K562 (cell line): ENCODE measurements at regions not wholly inside any gene's neighbourhood (a gene's known extent, or its start where the extent isn't known, plus 50 kb on each side); places are given as distances from the start of the nearest gene placed in this dataset.

Source experiments
- ATAC-seq: fragments of 200-7000 bp; cut with Tn5 transposase; 3 replicates; pipeline ENCODE4 v1.9.1; 2020; ENCODE audit warnings: moderate library complexity
- BruUV-seq: library from RNA; stranded (reverse); fragments of 400-500 nt; replicated peaks from 2 replicates; lab custom pipeline; 2021; lab: Mats Ljungman, UMichigan
- CTCF ChIA-PET: fragments of 300-600 bp; formaldehyde crosslinking; extraction: SDS; loops from one replicate; lab custom pipeline; 2021; ENCODE audit warnings: low intra/inter-chr PET ratio; lab: Yijun Ruan, JAX
- POLR2A ChIA-PET: fragments of 300-600, 350-650 bp; sonication (Branson Sonifier 250); formaldehyde crosslinking; extraction: SDS; loops from one replicate; lab custom pipeline; 2021; ENCODE audit warnings: antibody characterized with exemption, inconsistent platforms; lab: Yijun Ruan, JAX
- DNase-seq, 4 experiments: peaks; one replicate each; pipeline versions ENCODE4 v3.0.0 to v3.0.0-alpha.2; 2011 to 2018; ENCODE audit warnings: low spot score in 3 of 4, mixed read lengths in 3 of 4; ENCODE audit errors: extremely low read depth in 1 of 4
- FAIRE-seq: peaks from 2 replicates; lab custom pipeline; 2011; peaks lifted over from hg19 to GRCh38; lab: Jason Lieb, UNC
- H2AFZ ChIP-seq: 2 replicates; pipeline ENCODE4 v1.6.0; 2011; ENCODE audit warnings: low read depth, low read length, control low read depth, inconsistent platforms
- H3K27ac ChIP-seq: fragments of 200-600 bp; 3 replicates; pipeline ENCODE4 v1.8.0; 2011; ENCODE audit warnings: low read depth, mild to moderate bottlenecking, control low read depth, inconsistent platforms, low read length, moderate library complexity, mixed read lengths; ENCODE audit errors: extremely low read depth
- H3K27me3 ChIP-seq, 2 experiments: fragments of 300-600 bp in 1 of 2; 2 replicates in 1 of 2; 3 replicates in 1 of 2; pipeline versions ENCODE4 v1.6.0 to v1.8.0; 2011; ENCODE audit warnings: inconsistent platforms in 2 of 2, low read length in 2 of 2, mild to moderate bottlenecking in 1 of 2, mixed read lengths in 1 of 2, moderate library complexity in 1 of 2; ENCODE audit not compliant: control insufficient read depth in 2 of 2, insufficient read depth in 2 of 2
- H3K36me3 ChIP-seq: fragments of 300-600 bp; 3 replicates; pipeline ENCODE4 v1.8.0; 2011; ENCODE audit warnings: mild to moderate bottlenecking, low read length, inconsistent platforms; ENCODE audit not compliant: control insufficient read depth, insufficient read depth
- H3K4me1 ChIP-seq, 2 experiments: fragments of 200-600 bp in 1 of 2; replicated peaks in 1 of 2; 2 replicates in 1 of 2; 3 replicates in 1 of 2; pipeline versions ENCODE4 v1.5.1 to v1.8.0; 2011; ENCODE audit warnings: inconsistent platforms in 2 of 2, low read length in 2 of 2, mild to moderate bottlenecking in 1 of 2, mixed read lengths in 1 of 2, moderate library complexity in 1 of 2; ENCODE audit not compliant: control insufficient read depth in 2 of 2, insufficient read depth in 2 of 2
- H3K4me2 ChIP-seq: 2 replicates; pipeline ENCODE4 v1.6.1; 2011; ENCODE audit warnings: low read length, control low read depth, inconsistent platforms, mixed read lengths; ENCODE audit not compliant: insufficient read depth
- H3K4me3 ChIP-seq: fragments of 200-600 bp; sonication (generic), shearing (Covaris generic); 2 replicates; pipeline ENCODE4 v1.5.1; 2016; ENCODE audit warnings: control low read depth, inconsistent platforms
- H3K79me2 ChIP-seq: fragments of 200-600 bp; 3 replicates; pipeline ENCODE4 v1.8.0; 2011; ENCODE audit warnings: low read length, inconsistent platforms; ENCODE audit not compliant: control insufficient read depth, insufficient read depth
- H3K9ac ChIP-seq, 2 experiments: 2 replicates each; pipeline versions ENCODE4 v1.6.0 to v1.6.1; 2011; ENCODE audit warnings: low read depth in 2 of 2, low read length in 2 of 2, control low read depth in 1 of 2, inconsistent platforms in 1 of 2, mild to moderate bottlenecking in 1 of 2, mixed read lengths in 1 of 2; ENCODE audit not compliant: insufficient read depth in 1 of 2
- H3K9me1 ChIP-seq: one replicate; pipeline ENCODE4 v1.6.0; 2011; ENCODE audit warnings: inconsistent platforms, mild to moderate bottlenecking, low read length, moderate library complexity; ENCODE audit not compliant: control insufficient read depth, insufficient read depth
- H3K9me3 ChIP-seq: replicated peaks from 2 replicates; pipeline ENCODE4 v1.5.1; 2011; ENCODE audit warnings: low read depth, low read length, inconsistent platforms; ENCODE audit not compliant: control insufficient read depth, insufficient read depth
- H4K20me1 ChIP-seq: replicated peaks from 2 replicates; pipeline ENCODE4 v1.6.1; 2011; ENCODE audit warnings: low read length, inconsistent platforms, mixed read lengths; ENCODE audit not compliant: control insufficient read depth, insufficient read depth
- BMI1 ChIP-seq: fragments of 150-350 bp; IDR thresholded peaks from 2 replicates; pipeline ENCODE4 v1.6.1; 2014; ENCODE audit warnings: low read length
- DMBX1 ChIP-seq: fragments of 250-450 bp; sonication (Bioruptor Pico); IDR thresholded peaks from 2 replicates; pipeline ENCODE4 v1.8.0; 2022; ENCODE audit warnings: inconsistent platforms, mild to moderate bottlenecking, moderate library complexity, borderline replicate concordance
- KDM4B ChIP-seq, 2 experiments: fragments of 450-650 bp in 1 of 2; sonication (generic) in 1 of 2; IDR thresholded peaks; 2 replicates each; pipeline ENCODE4 v1.6.1; 2016 to 2017; ENCODE audit warnings: borderline replicate concordance in 2 of 2, antibody characterized with exemption in 1 of 2, low read depth in 1 of 2, mild to moderate bottlenecking in 1 of 2
- PML ChIP-seq: IDR thresholded peaks from 2 replicates; pipeline ENCODE4 v1.6.1; 2012; ENCODE audit warnings: low read length, inconsistent platforms
- SNRNP70 ChIP-seq: fragments of 200-400 bp; formaldehyde crosslinking; optimal IDR thresholded peaks from 2 replicates; pipeline ENCODE3; 2017; ENCODE audit warnings: low read depth, low read length
- ZFP36 ChIP-seq: fragments of 150-350 bp; IDR thresholded peaks from 2 replicates; pipeline ENCODE4 v1.6.1; 2018; ENCODE audit warnings: low read length, low read depth; ENCODE audit not compliant: partially characterized antibody
- WGBS: fragments of 100-300 bp; shearing (Covaris generic); methylation state at CpG from one replicate; pipeline ENCODE4 v1.1.6; 2016; ENCODE audit warnings: low coverage, mixed read lengths; ENCODE audit not compliant: insufficient coverage; ENCODE audit errors: missing lambda C conversion rate; 5-methylcytosine and 5-hydroxymethylcytosine counted together
- in situ Hi-C: fragments of 300-500 bp; cut with MboI; formaldehyde crosslinking; loops from 4 replicates; pipeline ENCODE4 v1.15.0; 2018; ENCODE audit warnings: inconsistent platforms, mixed read lengths
- intact Hi-C: fragments of 100-400 bp; cut with micrococcal nuclease; formaldehyde crosslinking; loops from 2 replicates; pipeline ENCODE4 v1.14.2; 2022
- TF ChIP-seq, protein P1 (sequence below), 2 experiments: fragments of 450-650 bp; formaldehyde crosslinking in 1 of 2; IDR thresholded peaks; 2 replicates each; pipeline versions ENCODE4 v1.4.0 to v1.6.1; 2014 to 2020; ENCODE audit warnings: mild to moderate bottlenecking in 2 of 2, borderline replicate concordance in 1 of 2, low read depth in 1 of 2
- TF ChIP-seq, protein P2 (sequence below): IDR thresholded peaks from 2 replicates; pipeline ENCODE4 v1.6.1; 2011; ENCODE audit not compliant: insufficient read length; ENCODE audit errors: extremely low read depth
- TF ChIP-seq, protein P3 (sequence below): fragments of 450-650 bp; IDR thresholded peaks from 2 replicates; pipeline ENCODE4 v1.7.1; 2018; ENCODE audit warnings: mild to moderate bottlenecking, low read depth; ENCODE audit not compliant: partially characterized antibody

DNA sequence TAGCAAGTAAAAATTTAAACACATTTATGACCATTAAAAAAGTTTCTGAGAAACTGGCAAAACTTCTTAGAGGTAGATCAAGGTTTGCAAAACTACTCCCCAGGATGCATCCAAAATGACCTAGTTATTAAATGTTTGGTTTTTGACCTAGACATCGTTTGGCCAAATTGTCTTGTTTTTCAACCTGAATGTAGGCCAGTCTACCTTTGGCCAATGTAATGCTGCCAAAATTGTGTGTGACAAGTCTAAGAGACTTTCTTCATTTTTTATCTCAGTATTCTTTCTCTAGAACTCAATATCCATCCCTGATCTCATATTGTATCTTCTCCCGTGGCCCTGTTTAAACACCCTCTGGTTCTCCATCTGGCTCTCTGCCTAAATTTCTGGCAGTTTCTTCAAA is 202.0 kb downstream of the CXCL12 start:
- Histone ChIP-seq H4K20me1 (no peaks in the 10 kb centered on the region), H3K4me2 (no peak overlapping the region), H3K9me3 (no peaks in the 10 kb centered on the region), H2AFZ (no peak overlapping the region), H3K36me3 (no peaks in the 10 kb centered on the region), H3K4me3 (no peak overlapping the region), H3K79me2 (no peaks in the 10 kb centered on the region), H3K9ac (no peak overlapping the region), H3K27me3 (peaks cover 6 to 10% of the 10 kb centered on the region in 2 experiments; a peak in 4 of 5 replicates), H3K4me1 (no peaks in the 10 kb centered on the region), H3K27ac (no peak overlapping the region), H3K9me1 (no peaks in the 10 kb centered on the region)
- intact Hi-C loops (no loop called here), in situ Hi-C loops (no loop called here)
- WGBS = 0% methylated on average over 2 of the region's 2 CpGs
- DNase-seq (no peak), ATAC-seq (no peak), FAIRE-seq (no peak)
- ChIA-PET CTCF (no interaction called here), POLR2A (interaction anchor here (0.6 kb wide), 1 partner anchor 146 kb away, joined by 4 read pairs; no protein-coding TSS in a partner anchor)
- no TSS peak for BruUV-seq
- TF ChIP-seq, protein P1, sequence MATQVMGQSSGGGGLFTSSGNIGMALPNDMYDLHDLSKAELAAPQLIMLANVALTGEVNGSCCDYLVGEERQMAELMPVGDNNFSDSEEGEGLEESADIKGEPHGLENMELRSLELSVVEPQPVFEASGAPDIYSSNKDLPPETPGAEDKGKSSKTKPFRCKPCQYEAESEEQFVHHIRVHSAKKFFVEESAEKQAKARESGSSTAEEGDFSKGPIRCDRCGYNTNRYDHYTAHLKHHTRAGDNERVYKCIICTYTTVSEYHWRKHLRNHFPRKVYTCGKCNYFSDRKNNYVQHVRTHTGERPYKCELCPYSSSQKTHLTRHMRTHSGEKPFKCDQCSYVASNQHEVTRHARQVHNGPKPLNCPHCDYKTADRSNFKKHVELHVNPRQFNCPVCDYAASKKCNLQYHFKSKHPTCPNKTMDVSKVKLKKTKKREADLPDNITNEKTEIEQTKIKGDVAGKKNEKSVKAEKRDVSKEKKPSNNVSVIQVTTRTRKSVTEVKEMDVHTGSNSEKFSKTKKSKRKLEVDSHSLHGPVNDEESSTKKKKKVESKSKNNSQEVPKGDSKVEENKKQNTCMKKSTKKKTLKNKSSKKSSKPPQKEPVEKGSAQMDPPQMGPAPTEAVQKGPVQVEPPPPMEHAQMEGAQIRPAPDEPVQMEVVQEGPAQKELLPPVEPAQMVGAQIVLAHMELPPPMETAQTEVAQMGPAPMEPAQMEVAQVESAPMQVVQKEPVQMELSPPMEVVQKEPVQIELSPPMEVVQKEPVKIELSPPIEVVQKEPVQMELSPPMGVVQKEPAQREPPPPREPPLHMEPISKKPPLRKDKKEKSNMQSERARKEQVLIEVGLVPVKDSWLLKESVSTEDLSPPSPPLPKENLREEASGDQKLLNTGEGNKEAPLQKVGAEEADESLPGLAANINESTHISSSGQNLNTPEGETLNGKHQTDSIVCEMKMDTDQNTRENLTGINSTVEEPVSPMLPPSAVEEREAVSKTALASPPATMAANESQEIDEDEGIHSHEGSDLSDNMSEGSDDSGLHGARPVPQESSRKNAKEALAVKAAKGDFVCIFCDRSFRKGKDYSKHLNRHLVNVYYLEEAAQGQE (IDR thresholded peaks at IDR 0.05; ENCODE audit: borderline replicate concordance) = no peak
- TF ChIP-seq, protein P1 (CRISPR knock-in tag; IDR thresholded peaks at IDR 0.05; ENCODE audit: low read depth) = no peak
- TF ChIP-seq BMI1 = no peak
- TF ChIP-seq DMBX1 (CRISPR knock-in tag) = no peak
- no peak for TF ChIP-seq SNRNP70
- no peak for TF ChIP-seq PML
- no peak for TF ChIP-seq KDM4B (IDR thresholded peaks at IDR 0.05; ENCODE audit: borderline replicate concordance in 2 of 2, low read depth in 1 of 2)
- TF ChIP-seq ZFP36 = no peak
- TF ChIP-seq, protein P2, sequence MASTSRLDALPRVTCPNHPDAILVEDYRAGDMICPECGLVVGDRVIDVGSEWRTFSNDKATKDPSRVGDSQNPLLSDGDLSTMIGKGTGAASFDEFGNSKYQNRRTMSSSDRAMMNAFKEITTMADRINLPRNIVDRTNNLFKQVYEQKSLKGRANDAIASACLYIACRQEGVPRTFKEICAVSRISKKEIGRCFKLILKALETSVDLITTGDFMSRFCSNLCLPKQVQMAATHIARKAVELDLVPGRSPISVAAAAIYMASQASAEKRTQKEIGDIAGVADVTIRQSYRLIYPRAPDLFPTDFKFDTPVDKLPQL = no peak
- TF ChIP-seq, protein P3, sequence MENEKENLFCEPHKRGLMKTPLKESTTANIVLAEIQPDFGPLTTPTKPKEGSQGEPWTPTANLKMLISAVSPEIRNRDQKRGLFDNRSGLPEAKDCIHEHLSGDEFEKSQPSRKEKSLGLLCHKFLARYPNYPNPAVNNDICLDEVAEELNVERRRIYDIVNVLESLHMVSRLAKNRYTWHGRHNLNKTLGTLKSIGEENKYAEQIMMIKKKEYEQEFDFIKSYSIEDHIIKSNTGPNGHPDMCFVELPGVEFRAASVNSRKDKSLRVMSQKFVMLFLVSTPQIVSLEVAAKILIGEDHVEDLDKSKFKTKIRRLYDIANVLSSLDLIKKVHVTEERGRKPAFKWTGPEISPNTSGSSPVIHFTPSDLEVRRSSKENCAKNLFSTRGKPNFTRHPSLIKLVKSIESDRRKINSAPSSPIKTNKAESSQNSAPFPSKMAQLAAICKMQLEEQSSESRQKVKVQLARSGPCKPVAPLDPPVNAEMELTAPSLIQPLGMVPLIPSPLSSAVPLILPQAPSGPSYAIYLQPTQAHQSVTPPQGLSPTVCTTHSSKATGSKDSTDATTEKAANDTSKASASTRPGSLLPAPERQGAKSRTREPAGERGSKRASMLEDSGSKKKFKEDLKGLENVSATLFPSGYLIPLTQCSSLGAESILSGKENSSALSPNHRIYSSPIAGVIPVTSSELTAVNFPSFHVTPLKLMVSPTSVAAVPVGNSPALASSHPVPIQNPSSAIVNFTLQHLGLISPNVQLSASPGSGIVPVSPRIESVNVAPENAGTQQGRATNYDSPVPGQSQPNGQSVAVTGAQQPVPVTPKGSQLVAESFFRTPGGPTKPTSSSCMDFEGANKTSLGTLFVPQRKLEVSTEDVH = no peak
